Tibial artery (tissue), 4 donors: ENCODE measurements at regions not wholly inside any gene's neighbourhood (a gene's known extent, or its start where the extent isn't known, plus 50 kb on each side); places are given as distances from the start of the nearest gene placed in this dataset.
A peak's percentile ranks its signal among the peaks of the same experiment; 100 is the strongest.

Source experiments
- DNase-seq, 2 donors: peaks; one replicate each; pipeline ENCODE4 v3.0.0-alpha.2; 2019
- H3K27ac ChIP-seq, 2 donors: fragments of 200-600 bp; sonication (generic) in 1 of 2; 1 replicate in 1 of 2; 2 replicates in 1 of 2; pipeline ENCODE4 v1.5.1; 2018 to 2019; ENCODE audit warnings: mild to moderate bottlenecking in 1 of 2
- H3K27me3 ChIP-seq, 2 donors: fragments of 200-600 bp; sonication (generic) in 1 of 2; one replicate each; pipeline versions ENCODE4 v1.5.1 to v1.6.0; 2016 to 2019
- H3K36me3 ChIP-seq, 3 donors: fragments of 200-600 bp; sonication (generic) in 2 of 3; one replicate each; pipeline ENCODE4 v1.5.1; 2016 to 2019; ENCODE audit warnings: mild to moderate bottlenecking in 2 of 3
- H3K4me1 ChIP-seq, 4 donors: fragments of 200-600 bp; sonication (generic) in 2 of 4; 1 replicate in 3 of 4; 2 replicates in 1 of 4; pipeline ENCODE4 v1.5.1; 2016 to 2019
- H3K4me3 ChIP-seq, 2 donors: fragments of 200-600 bp; sonication (generic) in 1 of 2; 1 replicate in 1 of 2; 2 replicates in 1 of 2; pipeline ENCODE4 v1.5.1; 2018 to 2019; ENCODE audit warnings: mild to moderate bottlenecking in 2 of 2
- H3K9me3 ChIP-seq, 3 donors: fragments of 200-600 bp; sonication (generic) in 1 of 3; one replicate each; pipeline ENCODE4 v1.5.1; 2016 to 2019
- CTCF ChIP-seq, 2 experiments: fragments of 200-600 bp in 1 of 2; fragments of 450-650 bp in 1 of 2; IDR thresholded peaks; one replicate each; pipeline ENCODE4 v1.5.1; 2017 to 2019; ENCODE audit warnings: antibody characterized with exemption in 2 of 2, mild to moderate bottlenecking in 1 of 2, moderate library complexity in 1 of 2
- intact Hi-C: fragments of 100-400 bp; cut with DNase I; formaldehyde crosslinking; loops from one replicate; pipeline ENCODE4 v1.15.0; 2023; ENCODE audit warnings: low total_unique reads

DNA sequence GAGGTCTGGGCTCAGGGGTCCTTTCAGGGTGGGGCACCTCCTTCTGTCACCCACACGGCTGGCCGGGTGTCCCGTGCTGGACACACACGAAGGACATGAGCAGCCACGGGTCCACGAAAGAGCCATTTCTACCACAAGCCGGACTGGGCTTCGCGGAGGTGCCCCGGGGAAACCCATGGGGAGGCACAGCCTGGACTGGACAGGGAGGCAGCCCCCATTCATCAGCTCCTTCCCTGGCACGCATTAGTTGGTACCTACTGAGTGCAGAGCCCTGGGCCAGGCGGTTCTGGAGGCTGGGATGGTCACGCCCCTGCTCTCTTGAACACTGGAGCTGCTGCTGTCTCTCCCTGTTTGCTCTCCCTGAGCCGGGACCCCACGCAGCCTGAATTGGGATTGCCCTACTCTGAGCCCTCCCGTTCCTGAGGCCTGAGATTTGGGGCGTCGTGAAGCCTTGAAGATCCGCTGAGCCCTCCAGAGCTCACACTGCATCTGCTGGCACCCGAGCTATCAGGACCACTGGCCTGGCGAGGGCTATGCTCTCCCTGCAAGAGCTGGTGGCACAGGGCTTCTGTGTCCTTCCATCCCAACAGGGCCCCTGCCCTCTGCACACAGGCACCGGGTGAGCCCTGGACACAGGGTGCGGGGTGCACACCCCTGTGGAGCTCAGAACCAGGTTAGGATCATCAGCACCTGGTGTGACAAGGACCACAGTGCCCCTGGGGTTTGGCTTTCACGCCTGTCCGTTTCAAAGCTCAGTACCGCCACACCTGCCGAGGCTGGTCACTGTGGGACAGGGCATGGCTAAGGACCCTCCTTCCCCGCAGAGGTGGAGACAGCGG, 84.6 kb downstream of the MYEOV start:
- Histone ChIP-seq H3K36me3 (no peaks in the 10 kb centered on the region), H3K27me3 (peaks cover 0 to 9% of the 10 kb centered on the region in 2 donors), H3K9me3 (no peaks in the 10 kb centered on the region), H3K4me3 (no peak overlapping the region), H3K27ac (no peak overlapping the region), H3K4me1 (peaks cover 0 to 8% (median 7%) of the 10 kb centered on the region in 4 donors)
- no peak for TF ChIP-seq CTCF (IDR thresholded peaks at IDR 0.05)
- intact Hi-C loops = no loop called here
- peak in 1 of 2 donors; percentile 56 for DNase-seq

DNA sequence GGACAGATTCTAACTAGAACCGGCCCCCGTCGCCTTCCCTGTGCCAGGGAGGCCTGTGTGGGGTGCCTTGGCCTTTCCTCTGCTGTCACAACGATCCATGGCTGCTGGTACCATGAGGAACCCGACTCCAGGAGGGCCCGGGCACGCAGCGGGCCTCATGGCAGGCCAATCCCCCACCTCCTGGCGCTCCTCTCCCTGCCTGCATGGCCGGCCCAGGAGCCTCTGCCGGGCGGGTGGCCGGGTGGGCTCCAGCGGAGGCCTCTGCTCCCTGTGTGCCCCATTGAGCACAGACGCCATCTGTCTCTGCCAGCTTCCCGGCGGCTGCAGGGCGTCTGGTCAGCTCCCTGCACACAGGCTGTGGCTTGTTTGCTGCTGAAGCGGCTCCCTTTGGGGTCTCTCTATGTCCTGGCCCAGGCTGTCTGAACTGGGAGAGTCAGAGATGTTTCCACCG, 86.5 kb downstream of the MYEOV start:
- no peak overlapping the region for H3K4me3 ChIP-seq
- H3K36me3 ChIP-seq = no peaks in the 10 kb centered on the region
- H3K27me3 ChIP-seq = no peaks in the 10 kb centered on the region
- H3K9me3 ChIP-seq = no peaks in the 10 kb centered on the region
- peak in 1 of 2 donors; percentile 40 for DNase-seq
- TF ChIP-seq CTCF (IDR thresholded peaks at IDR 0.05) = no peak
- no peak overlapping the region for H3K27ac ChIP-seq
- peaks cover 0 to 8% (median 7%) of the 10 kb centered on the region in 4 donors for H3K4me1 ChIP-seq
- intact Hi-C loops = no loop called here

GRCh38 chr11:69380921-69381581, 87.1 kb downstream of the MYEOV start:
- Histone ChIP-seq H3K27ac (no peak overlapping the region), H3K9me3 (no peaks in the 10 kb centered on the region), H3K4me3 (no peak overlapping the region), H3K27me3 (no peaks in the 10 kb centered on the region), H3K36me3 (no peaks in the 10 kb centered on the region), H3K4me1 (peaks cover 0 to 8% (median 7%) of the 10 kb centered on the region in 4 donors)
- peak in 1 of 2 donors; percentile 62 for DNase-seq
- intact Hi-C loops = no loop called here
- TF ChIP-seq CTCF (IDR thresholded peaks at IDR 0.05) = no peak

DNA sequence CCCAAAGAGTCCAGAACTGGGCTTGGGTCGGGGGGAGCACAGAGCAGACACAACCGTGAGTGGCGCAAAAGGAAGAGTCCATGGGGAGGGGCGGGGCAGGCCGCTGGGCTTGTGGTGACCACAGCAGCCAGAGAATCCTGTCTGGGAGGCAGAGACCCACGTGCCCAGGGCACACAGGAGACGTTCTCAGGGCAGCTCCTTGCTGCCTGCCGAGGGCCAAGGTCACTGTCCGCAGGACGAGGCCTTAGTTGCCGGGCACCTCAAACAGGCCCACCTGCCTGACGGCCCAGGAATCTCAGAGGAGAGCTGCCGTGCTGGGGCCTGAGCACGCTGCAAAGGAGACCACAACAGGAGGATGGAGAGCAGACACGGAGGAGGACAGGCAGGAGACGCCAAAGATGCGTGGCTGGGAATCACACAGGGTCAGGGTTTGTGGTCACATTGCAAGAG, 87.8 kb downstream of the MYEOV start:
- Histone ChIP-seq H3K36me3 (no peaks in the 10 kb centered on the region), H3K9me3 (no peaks in the 10 kb centered on the region), H3K4me1 (peaks cover 0 to 8% (median 7%) of the 10 kb centered on the region in 4 donors), H3K4me3 (no peak overlapping the region), H3K27ac (no peak overlapping the region), H3K27me3 (no peaks in the 10 kb centered on the region)
- no peak for TF ChIP-seq CTCF (IDR thresholded peaks at IDR 0.05)
- peak in 1 of 2 donors; percentile 60 for DNase-seq
- intact Hi-C loops = no loop called here

DNA sequence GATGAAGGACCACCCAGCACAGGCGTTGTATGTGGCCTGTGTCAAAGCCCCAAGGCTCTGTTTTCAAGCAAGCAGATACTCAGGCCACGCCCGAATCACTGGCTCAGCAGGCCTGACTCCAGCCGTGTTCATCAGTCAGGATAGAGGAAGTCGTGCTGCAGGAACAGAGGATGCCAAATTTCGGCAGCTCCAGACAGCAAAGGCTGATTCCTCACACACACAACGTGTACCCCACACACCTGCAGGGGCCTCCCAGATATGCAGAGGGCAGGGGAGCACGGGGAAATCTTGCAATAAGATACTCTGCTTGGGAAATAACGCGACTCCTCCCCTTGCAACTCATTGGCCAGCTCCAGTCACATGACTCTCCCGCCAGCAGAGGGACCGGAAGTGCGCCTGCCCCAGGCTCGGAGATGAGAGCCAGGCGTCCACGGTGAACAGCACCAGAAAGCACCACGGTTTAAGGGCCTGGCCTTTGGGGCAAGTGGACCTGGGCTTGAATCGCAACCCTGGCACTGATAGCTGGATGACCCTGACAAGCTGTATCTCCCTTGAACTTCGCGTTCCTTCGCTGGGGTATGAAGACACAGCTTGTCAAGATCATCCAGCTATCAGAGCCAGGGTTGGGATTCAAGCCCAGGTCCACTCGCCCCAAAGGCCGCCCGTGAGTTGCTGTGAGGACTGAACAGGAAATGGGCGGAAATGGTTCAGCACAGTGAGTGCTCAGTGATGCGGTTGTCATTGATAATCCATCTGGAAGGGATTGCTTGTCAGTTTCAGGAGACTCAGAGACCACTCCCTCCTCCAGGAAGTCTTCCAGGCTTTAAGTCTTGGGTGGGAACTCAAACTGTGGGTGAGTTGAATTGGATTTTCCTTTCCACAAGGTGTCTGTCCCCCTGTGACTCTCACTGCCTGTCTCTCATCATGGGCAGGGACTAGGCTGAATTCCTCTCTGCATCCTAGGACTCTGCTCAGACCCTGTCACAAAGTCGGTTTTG, 88.5 kb downstream of the MYEOV start:
- no peak overlapping the region for H3K4me3 ChIP-seq
- intact Hi-C loops = no loop called here
- DNase-seq = peak; percentile 51 to 61
- no peaks in the 10 kb centered on the region for H3K36me3 ChIP-seq
- no peak for TF ChIP-seq CTCF (IDR thresholded peaks at IDR 0.05)
- no peaks in the 10 kb centered on the region for H3K27me3 ChIP-seq
- H3K4me1 ChIP-seq = peaks cover 0 to 2% (median under 1%) of the 10 kb centered on the region in 4 donors
- H3K9me3 ChIP-seq = no peaks in the 10 kb centered on the region
- no peak overlapping the region for H3K27ac ChIP-seq
